Tibial artery (tissue), 4 donors: ENCODE measurements at regions not wholly inside any gene's neighbourhood (a gene's known extent, or its start where the extent isn't known, plus 50 kb on each side); places are given as distances from the start of the nearest gene placed in this dataset.

ENCODE experiments used
- DNase-seq, 2 donors: peaks; one replicate each; pipeline ENCODE4 v3.0.0-alpha.2; 2019
- H3K27ac ChIP-seq, 2 donors: fragments of 200-600 bp; sonication (generic) in 1 of 2; 1 replicate in 1 of 2; 2 replicates in 1 of 2; pipeline ENCODE4 v1.5.1; 2018 to 2019; ENCODE audit warnings: mild to moderate bottlenecking in 1 of 2
- H3K27me3 ChIP-seq, 2 donors: fragments of 200-600 bp; sonication (generic) in 1 of 2; one replicate each; pipeline versions ENCODE4 v1.5.1 to v1.6.0; 2016 to 2019
- H3K36me3 ChIP-seq, 3 donors: fragments of 200-600 bp; sonication (generic) in 2 of 3; one replicate each; pipeline ENCODE4 v1.5.1; 2016 to 2019; ENCODE audit warnings: mild to moderate bottlenecking in 2 of 3
- H3K4me1 ChIP-seq, 4 donors: fragments of 200-600 bp; sonication (generic) in 2 of 4; 1 replicate in 3 of 4; 2 replicates in 1 of 4; pipeline ENCODE4 v1.5.1; 2016 to 2019
- H3K4me3 ChIP-seq, 2 donors: fragments of 200-600 bp; sonication (generic) in 1 of 2; 1 replicate in 1 of 2; 2 replicates in 1 of 2; pipeline ENCODE4 v1.5.1; 2018 to 2019; ENCODE audit warnings: mild to moderate bottlenecking in 2 of 2
- H3K9me3 ChIP-seq, 3 donors: fragments of 200-600 bp; sonication (generic) in 1 of 3; one replicate each; pipeline ENCODE4 v1.5.1; 2016 to 2019
- CTCF ChIP-seq, 2 experiments: fragments of 200-600 bp in 1 of 2; fragments of 450-650 bp in 1 of 2; IDR thresholded peaks; one replicate each; pipeline ENCODE4 v1.5.1; 2017 to 2019; ENCODE audit warnings: antibody characterized with exemption in 2 of 2, mild to moderate bottlenecking in 1 of 2, moderate library complexity in 1 of 2
- intact Hi-C: fragments of 100-400 bp; cut with DNase I; formaldehyde crosslinking; loops from one replicate; pipeline ENCODE4 v1.15.0; 2023; ENCODE audit warnings: low total_unique reads

- peak; percentile 62 to 84 for DNase-seq
- no peaks in the 10 kb centered on the region for H3K9me3 ChIP-seq
- H3K4me3 ChIP-seq: peak overlapping the region in 1 of 2 donors; percentile 16
- H3K27me3 ChIP-seq: no peaks in the 10 kb centered on the region
- H3K4me1 ChIP-seq: peaks cover 0 to 44% (median 27%) of the 10 kb centered on the region in 4 donors
- peak in 1 of 2 experiments; percentile 8 for TF ChIP-seq CTCF (IDR thresholded peaks at IDR 0.05)
- H3K36me3 ChIP-seq: no peaks in the 10 kb centered on the region
- intact Hi-C loops: no loop called here
- H3K27ac ChIP-seq: peak overlapping the region; percentile 53 to 80
These were observed 108.1 kb upstream of the TPM1 start for GRCh38 chr15:62934236-62934971.

GRCh38 chr15:62935300-62936081 is 107.1 kb upstream of the TPM1 start:
- H3K4me1 ChIP-seq: peaks cover 0 to 55% (median 35%) of the 10 kb centered on the region in 4 donors
- H3K4me3 ChIP-seq: no peak overlapping the region
- H3K27me3 ChIP-seq: no peaks in the 10 kb centered on the region
- DNase-seq: no peak
- intact Hi-C loops: no loop called here
- no peaks in the 10 kb centered on the region for H3K9me3 ChIP-seq
- no peak for TF ChIP-seq CTCF (IDR thresholded peaks at IDR 0.05)
- H3K27ac ChIP-seq: peak overlapping the region; percentile 53 to 80
- no peaks in the 10 kb centered on the region for H3K36me3 ChIP-seq

GRCh38 chr15:62938825-62939224 is 103.7 kb upstream of the TPM1 start:
- H3K27ac ChIP-seq: peak overlapping the region; percentile 65 to 83
- TF ChIP-seq CTCF (IDR thresholded peaks at IDR 0.05): no peak
- peaks cover 7 to 51% (median 35%) of the 10 kb centered on the region in 4 donors for H3K4me1 ChIP-seq

GRCh38 chr15:62940093-62940754 is 102.3 kb upstream of the TPM1 start:
- no peak overlapping the region for H3K4me3 ChIP-seq
- no peak for TF ChIP-seq CTCF (IDR thresholded peaks at IDR 0.05)
- no peak for DNase-seq
- intact Hi-C loops: no loop called here
- H3K27me3 ChIP-seq: no peaks in the 10 kb centered on the region
- H3K4me1 ChIP-seq: peaks cover 7 to 37% (median 24%) of the 10 kb centered on the region in 4 donors
- no peaks in the 10 kb centered on the region for H3K36me3 ChIP-seq
- no peaks in the 10 kb centered on the region for H3K9me3 ChIP-seq
- H3K27ac ChIP-seq: peak overlapping the region; percentile 65 to 83

More at GRCh38 chr15:62938825-62939224, 103.7 kb upstream of the TPM1 start:
- no peaks in the 10 kb centered on the region for H3K9me3 ChIP-seq
- no peaks in the 10 kb centered on the region for H3K36me3 ChIP-seq
- no peak overlapping the region for H3K4me3 ChIP-seq
- no peak for DNase-seq
- H3K27me3 ChIP-seq: no peaks in the 10 kb centered on the region
- intact Hi-C loops: no loop called here

GRCh38 chr15:62940755-62941361 is 101.7 kb upstream of the TPM1 start:
- peaks cover 7 to 31% (median 20%) of the 10 kb centered on the region in 4 donors for H3K4me1 ChIP-seq
- TF ChIP-seq CTCF (IDR thresholded peaks at IDR 0.05): no peak
- no peaks in the 10 kb centered on the region for H3K27me3 ChIP-seq
- peak; percentile 87 to 93 for DNase-seq
- peak overlapping the region; percentile 65 to 83 for H3K27ac ChIP-seq
- H3K4me3 ChIP-seq: no peak overlapping the region
- no peaks in the 10 kb centered on the region for H3K36me3 ChIP-seq
- H3K9me3 ChIP-seq: no peaks in the 10 kb centered on the region
- intact Hi-C loops: no loop called here
